ENCODE measurements at regions not wholly inside any gene's neighbourhood (a gene's known extent, or its start where the extent isn't known, plus 50 kb on each side); places are given as distances from the start of the nearest gene placed in this dataset.

GRCh38 chr2:215507836-215508235 lies 72.0 kb upstream of the FN1 start:
- TF ChIP-seq CTCF (IDR thresholded peaks at IDR 0.05) (no peak), POLR2A (IDR thresholded peaks at IDR 0.05) (no peak), POLR2AphosphoS5 (IDR thresholded peaks at IDR 0.05) (no peak)
